Activated naive CD4-positive, alpha-beta T cell treated with anti-CD3 and anti-CD28 coated beads, Interleukin-2, amount 10 ng/mL, durations not matched to agents 7 days and 5 days (primary cell): ENCODE measurements at regions not wholly inside any gene's neighbourhood (a gene's known extent, or its start where the extent isn't known, plus 50 kb on each side); places are given as distances from the start of the nearest gene placed in this dataset.

Source experiments
- CTCF ChIA-PET: fragments of 350-600 bp; sonication (Branson Sonifier 250); formaldehyde crosslinking; loops from one replicate; lab custom pipeline; 2021; ENCODE audit warnings: antibody characterized with exemption; lab: Charles Lee
- DNase-seq: peaks from one replicate; pipeline ENCODE4 v3.0.0-alpha.2; 2020
- H3K27ac Mint-ChIP-seq: one replicate; pipeline ENCODE4 v1.8.0; 2021; ENCODE audit warnings: mild to moderate bottlenecking, moderate library complexity, mixed read lengths
- H3K27me3 Mint-ChIP-seq: one replicate; pipeline ENCODE4 v1.8.0; 2021; ENCODE audit warnings: mild to moderate bottlenecking, mixed read lengths
- H3K36me3 Mint-ChIP-seq: one replicate; pipeline ENCODE4 v1.8.0; 2021; ENCODE audit warnings: mixed read lengths
- H3K4me1 Mint-ChIP-seq: one replicate; pipeline ENCODE4 v1.8.0; 2021; ENCODE audit warnings: mixed read lengths
- H3K4me3 Mint-ChIP-seq: one replicate; pipeline ENCODE4 v1.8.0; 2021; ENCODE audit warnings: mild to moderate bottlenecking, moderate library complexity, mixed read lengths
- H3K9me3 Mint-ChIP-seq: one replicate; pipeline ENCODE4 v1.8.0; 2021; ENCODE audit warnings: mixed read lengths

DNA sequence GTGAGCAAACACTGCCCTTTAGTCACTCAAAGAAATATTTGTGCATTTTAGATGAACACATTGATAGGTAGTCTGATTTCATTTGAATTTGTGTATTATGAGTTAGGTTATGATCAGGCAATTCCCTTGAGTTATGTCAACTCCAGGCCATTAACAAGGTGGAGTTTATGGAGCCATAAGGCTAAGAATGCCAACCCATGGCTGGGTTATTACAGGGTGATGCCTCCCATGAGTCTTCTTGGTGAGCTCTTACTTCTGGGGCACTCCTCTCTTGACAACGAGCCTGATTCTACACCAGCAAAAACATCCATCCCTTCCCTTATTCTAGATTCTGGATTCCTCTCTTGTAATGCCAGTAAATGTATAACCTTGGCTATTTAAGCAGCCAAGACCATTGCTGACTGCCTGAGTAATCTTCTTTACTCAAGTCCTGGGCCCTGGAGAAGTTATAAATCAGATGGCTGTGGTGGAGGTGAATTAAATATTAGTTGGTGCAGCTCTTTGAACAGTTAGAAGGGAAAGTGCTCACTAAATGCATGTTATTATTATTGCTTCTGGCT is 645.7 kb upstream of the TENM4 start:
- Mint-ChIP-seq H3K27ac (no peak overlapping the region), H3K4me3 (no peak overlapping the region), H3K27me3 (no peaks in the 10 kb centered on the region), H3K36me3 (no peaks in the 10 kb centered on the region), H3K4me1 (no peaks in the 10 kb centered on the region), H3K9me3 (peaks cover 4% of the 10 kb centered on the region)
- no peak for DNase-seq
- CTCF ChIA-PET = no interaction called here

DNA sequence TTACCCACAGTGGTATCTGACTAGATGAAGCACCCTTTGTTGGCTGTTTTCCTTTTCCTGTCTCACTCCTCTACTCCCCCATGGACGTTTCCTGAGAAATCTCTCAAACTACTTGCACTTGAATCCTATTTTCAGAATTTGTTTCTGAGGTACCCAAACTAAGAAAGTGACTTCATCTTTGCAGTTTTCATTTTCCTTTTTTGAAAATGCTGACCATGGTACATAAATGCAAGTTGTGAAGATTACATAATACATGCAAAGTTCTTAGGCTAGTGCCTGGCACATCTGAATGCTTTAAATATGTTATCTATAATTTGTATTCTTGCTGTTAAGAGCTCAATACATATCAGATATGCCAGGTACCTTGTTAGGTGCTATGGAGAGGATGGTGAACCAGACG is 644.7 kb upstream of the TENM4 start:
- Mint-ChIP-seq H3K27ac (no peak overlapping the region), H3K4me3 (no peak overlapping the region), H3K27me3 (no peaks in the 10 kb centered on the region), H3K36me3 (no peaks in the 10 kb centered on the region), H3K9me3 (peaks cover 4% of the 10 kb centered on the region), H3K4me1 (no peaks in the 10 kb centered on the region)
- CTCF ChIA-PET = no interaction called here
- no peak for DNase-seq

DNA sequence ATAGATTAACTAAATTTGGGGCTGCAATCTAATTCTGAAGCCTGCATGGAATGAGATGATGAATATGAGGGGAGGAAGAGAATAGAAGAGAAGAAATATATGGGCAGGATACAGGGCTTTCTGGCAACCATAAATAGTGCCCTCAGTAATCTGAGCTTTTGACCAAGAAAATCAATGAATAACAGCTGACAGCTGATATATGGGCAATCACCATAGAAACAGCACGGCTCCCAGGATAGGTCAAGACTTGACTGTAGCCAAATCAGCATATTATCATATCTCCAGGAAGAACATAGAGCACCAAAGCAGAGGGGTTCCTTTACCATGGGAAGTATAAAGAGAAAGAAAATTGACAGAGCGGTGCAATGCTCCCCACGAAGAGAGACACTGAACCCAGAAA is 643.8 kb upstream of the TENM4 start:
- Mint-ChIP-seq H3K27ac (no peak overlapping the region), H3K36me3 (no peaks in the 10 kb centered on the region), H3K4me1 (no peaks in the 10 kb centered on the region), H3K9me3 (no peaks in the 10 kb centered on the region), H3K27me3 (no peaks in the 10 kb centered on the region), H3K4me3 (no peak overlapping the region)
- CTCF ChIA-PET = no interaction called here
- no peak for DNase-seq

DNA sequence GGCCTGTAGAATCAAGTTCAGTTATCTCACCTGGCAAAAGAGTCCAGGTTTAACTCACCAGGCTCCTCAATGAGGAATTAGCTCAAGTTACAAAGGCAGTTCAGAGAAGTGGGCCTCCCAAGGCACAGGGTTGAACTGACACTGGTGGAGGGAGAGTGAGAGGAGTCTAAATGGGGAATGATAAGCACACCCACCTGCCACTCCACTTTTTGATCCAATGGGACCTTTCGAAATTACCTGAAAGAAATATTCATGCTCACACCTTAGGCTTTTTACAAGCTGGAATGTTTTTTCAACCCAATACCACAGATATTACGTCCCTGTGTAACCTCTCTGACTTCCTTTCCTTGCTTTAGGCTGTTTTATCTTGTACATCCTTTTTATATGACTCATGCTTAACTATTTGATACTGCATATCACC is 642.7 kb upstream of the TENM4 start:
- DNase-seq = no peak
- Mint-ChIP-seq H3K27me3 (no peaks in the 10 kb centered on the region), H3K36me3 (no peaks in the 10 kb centered on the region), H3K4me3 (no peak overlapping the region), H3K4me1 (no peaks in the 10 kb centered on the region), H3K27ac (no peak overlapping the region), H3K9me3 (no peaks in the 10 kb centered on the region)
- CTCF ChIA-PET = no interaction called here

DNA sequence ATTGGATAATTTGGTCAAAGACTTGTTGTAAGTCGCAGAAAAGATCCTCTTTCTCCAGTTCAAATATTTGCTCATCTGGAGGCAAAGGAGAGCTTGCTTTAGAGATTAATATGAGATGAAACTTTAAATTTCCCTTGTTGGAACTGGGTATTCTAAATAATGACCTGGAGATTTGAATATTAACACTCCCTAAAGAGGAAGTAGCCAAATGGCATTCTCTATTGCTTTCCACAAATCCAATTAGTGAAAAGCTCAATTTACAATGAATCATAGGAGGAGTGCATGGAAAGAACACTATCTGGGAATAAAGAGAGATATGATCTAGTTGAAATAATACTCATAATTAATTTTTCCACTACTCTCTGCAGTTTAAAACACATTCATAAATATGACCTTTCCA is 641.6 kb upstream of the TENM4 start:
- H3K4me1 Mint-ChIP-seq = no peaks in the 10 kb centered on the region
- H3K4me3 Mint-ChIP-seq = no peak overlapping the region
- no peak overlapping the region for H3K27ac Mint-ChIP-seq
- DNase-seq = no peak
- H3K27me3 Mint-ChIP-seq = no peaks in the 10 kb centered on the region
- CTCF ChIA-PET = no interaction called here
- H3K9me3 Mint-ChIP-seq = no peaks in the 10 kb centered on the region
- H3K36me3 Mint-ChIP-seq = no peaks in the 10 kb centered on the region

DNA sequence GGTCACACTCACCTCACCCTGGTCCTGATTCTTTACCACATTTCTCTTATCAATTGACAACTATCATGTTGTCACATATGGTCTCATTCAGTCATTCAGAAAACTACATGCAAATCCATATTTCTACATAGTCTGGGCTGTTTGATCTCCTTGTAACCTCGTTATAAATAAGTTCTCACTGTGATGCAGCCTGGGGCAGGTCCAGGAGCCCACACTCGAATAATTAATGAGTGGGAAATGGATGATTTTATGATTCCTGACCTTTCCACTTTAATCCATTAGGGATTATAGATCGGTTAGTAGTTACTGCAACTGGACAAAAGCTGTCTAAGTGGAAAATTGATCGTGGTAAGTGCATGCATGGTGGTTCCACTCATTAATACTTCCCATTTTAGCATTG is 636.3 kb upstream of the TENM4 start:
- H3K27me3 Mint-ChIP-seq = no peaks in the 10 kb centered on the region

DNA sequence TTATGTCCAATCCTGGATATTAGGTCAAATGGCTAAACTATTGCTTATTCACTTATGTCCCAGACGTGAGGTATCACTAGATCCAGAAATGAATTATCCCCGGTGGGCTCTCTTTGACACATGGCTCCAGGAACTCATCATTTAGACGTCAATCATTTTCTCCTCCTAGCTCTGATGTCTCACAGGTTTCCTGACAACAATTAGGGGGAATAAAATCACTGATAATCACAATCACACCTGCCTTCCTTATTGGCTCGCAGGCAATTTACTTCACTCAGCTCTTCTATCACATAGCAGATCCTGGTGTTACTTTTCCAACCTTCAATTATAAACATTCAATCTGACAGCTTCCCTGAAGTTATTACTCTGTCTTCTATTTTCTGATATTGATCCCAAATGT is 634.0 kb upstream of the TENM4 start:
- peaks cover 3% of the 10 kb centered on the region for H3K9me3 Mint-ChIP-seq
- no peaks in the 10 kb centered on the region for H3K27me3 Mint-ChIP-seq
- CTCF ChIA-PET = no interaction called here
- DNase-seq = no peak
- no peaks in the 10 kb centered on the region for H3K36me3 Mint-ChIP-seq
- H3K4me3 Mint-ChIP-seq = no peak overlapping the region
- no peak overlapping the region for H3K27ac Mint-ChIP-seq
- no peaks in the 10 kb centered on the region for H3K4me1 Mint-ChIP-seq

More for the DNA sequence above, 636.3 kb upstream of the TENM4 start:
- peaks cover 3% of the 10 kb centered on the region for H3K9me3 Mint-ChIP-seq
- no peak overlapping the region for H3K4me3 Mint-ChIP-seq
- DNase-seq = no peak
- no peaks in the 10 kb centered on the region for H3K36me3 Mint-ChIP-seq
- no peaks in the 10 kb centered on the region for H3K4me1 Mint-ChIP-seq
- no peak overlapping the region for H3K27ac Mint-ChIP-seq
- CTCF ChIA-PET = no interaction called here

DNA sequence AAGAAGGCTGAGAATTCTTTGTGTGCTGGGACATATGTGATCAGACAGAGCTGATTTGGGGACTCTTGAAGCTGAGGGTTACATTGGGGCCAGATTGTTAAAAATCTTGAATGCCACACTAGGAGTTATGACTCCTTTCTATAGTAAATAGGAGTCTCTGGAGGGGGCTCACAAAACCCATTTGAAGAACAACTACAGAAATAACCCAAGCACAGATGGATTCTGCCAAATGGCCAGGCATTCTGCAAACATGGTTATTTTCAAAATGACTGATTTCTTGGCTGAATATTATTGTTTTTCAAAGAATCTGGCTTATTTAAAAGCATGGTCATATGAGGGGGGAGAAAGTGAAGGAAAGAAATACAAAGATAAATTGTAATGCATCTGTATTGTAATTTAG is 625.5 kb upstream of the TENM4 start:
- Mint-ChIP-seq H3K36me3 (no peaks in the 10 kb centered on the region), H3K4me3 (no peak overlapping the region)
- CTCF ChIA-PET = no interaction called here

DNA sequence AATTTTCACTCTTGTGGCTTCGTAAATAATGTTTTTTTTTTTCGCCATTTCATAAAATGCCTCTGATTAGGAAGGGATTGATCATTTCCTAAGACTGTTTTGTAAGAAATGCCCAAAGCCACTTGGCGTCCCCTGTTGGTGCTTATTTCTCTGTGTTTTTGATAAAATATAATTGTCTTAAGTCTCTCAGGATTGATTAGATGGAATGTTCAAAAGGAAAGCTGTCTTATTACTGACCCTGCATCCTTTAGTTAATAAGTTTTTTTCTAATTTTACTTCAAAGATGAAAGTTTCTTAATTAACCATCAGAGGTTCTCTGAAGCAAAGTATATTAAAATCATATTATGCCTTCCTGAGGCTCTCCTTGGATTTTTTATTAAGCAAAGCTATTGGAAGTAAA is 624.3 kb upstream of the TENM4 start:
- H3K4me3 Mint-ChIP-seq = no peak overlapping the region
- CTCF ChIA-PET = no interaction called here
- no peak overlapping the region for H3K27ac Mint-ChIP-seq
- peaks cover 4% of the 10 kb centered on the region for H3K9me3 Mint-ChIP-seq
- no peak for DNase-seq
- H3K4me1 Mint-ChIP-seq = no peaks in the 10 kb centered on the region
- H3K27me3 Mint-ChIP-seq = no peaks in the 10 kb centered on the region
- H3K36me3 Mint-ChIP-seq = no peaks in the 10 kb centered on the region

More for the DNA sequence above, 625.5 kb upstream of the TENM4 start:
- no peaks in the 10 kb centered on the region for H3K27me3 Mint-ChIP-seq
- H3K27ac Mint-ChIP-seq = no peak overlapping the region
- H3K9me3 Mint-ChIP-seq = peaks cover 2% of the 10 kb centered on the region
- DNase-seq = no peak
- H3K4me1 Mint-ChIP-seq = no peaks in the 10 kb centered on the region

DNA sequence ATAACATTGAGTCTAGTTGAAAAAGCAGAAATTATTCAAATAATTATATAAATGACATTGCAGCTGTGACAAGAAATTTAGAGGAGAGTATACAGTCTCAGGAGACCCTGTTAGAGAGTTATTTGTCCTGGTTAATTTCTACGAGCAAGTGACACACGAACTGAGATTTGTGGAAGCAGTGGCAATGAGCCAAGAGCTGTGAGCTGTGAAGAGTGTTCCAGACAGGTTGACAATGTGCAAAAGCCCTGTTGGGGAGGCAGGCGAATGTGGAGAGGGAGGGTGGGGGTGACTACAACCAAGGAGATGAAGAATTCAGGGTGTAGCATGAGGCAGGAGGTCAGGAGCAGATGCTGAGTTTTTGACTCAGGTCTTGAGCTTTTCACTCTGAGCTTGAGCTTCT is 620.2 kb upstream of the TENM4 start:
- no peak overlapping the region for H3K4me3 Mint-ChIP-seq
- H3K36me3 Mint-ChIP-seq = no peaks in the 10 kb centered on the region
- no peak for DNase-seq
- no peaks in the 10 kb centered on the region for H3K27me3 Mint-ChIP-seq
- CTCF ChIA-PET = no interaction called here
- peaks cover 2% of the 10 kb centered on the region for H3K9me3 Mint-ChIP-seq
- H3K4me1 Mint-ChIP-seq = no peaks in the 10 kb centered on the region
- no peak overlapping the region for H3K27ac Mint-ChIP-seq

DNA sequence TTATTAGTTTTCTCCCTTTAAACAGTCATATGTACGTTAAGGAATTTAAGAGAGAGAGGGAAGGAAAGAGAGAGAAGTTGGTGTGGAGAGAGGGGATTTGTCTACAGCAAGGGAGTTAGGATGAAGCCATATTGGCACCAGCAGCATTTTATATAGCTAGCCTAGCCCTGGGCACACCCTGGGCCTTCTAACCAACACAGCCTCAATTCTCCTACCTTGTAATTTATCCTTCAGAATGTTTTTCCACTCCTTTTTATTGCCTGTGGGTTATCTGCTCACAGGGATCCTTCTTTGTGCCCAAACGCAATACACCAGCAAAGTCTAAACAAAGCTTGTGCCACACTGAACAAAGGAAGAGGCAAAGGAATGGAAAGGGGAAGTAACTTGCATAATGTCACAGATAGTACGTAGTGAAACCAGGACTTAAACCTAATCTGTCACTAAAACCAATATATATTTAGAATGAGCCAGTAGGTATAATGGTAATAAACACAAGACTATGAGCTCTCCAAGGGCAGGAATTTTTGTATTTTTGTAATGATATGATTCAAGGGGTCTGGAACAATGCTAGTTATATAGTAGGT is 613.8 kb upstream of the TENM4 start:
- Mint-ChIP-seq H3K4me3 (no peak overlapping the region), H3K36me3 (no peaks in the 10 kb centered on the region)
- CTCF ChIA-PET = no interaction called here

DNA sequence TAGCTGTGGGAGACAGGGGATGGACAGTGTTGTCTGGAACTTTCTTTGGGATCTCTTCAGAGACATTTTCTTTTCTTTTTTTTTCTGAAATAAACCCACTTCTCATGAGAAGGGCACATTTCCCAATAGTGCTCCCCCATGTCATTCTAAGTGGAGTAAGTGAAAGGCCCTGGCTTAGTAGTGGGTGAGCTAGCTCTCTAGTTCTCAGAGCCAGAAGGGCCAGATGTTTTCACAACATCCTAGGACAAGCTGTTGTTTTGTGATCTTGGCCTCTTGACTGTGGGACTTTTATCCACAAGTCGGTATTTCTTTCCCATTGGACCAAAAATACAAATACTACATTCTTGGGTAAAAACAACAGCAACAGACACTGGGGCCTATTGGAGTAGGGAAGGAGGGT is 607.7 kb upstream of the TENM4 start:
- CTCF ChIA-PET = no interaction called here
- Mint-ChIP-seq H3K4me3 (no peak overlapping the region), H3K36me3 (no peaks in the 10 kb centered on the region), H3K27me3 (no peaks in the 10 kb centered on the region), H3K4me1 (no peaks in the 10 kb centered on the region), H3K9me3 (no peaks in the 10 kb centered on the region), H3K27ac (no peak overlapping the region)
- DNase-seq = no peak

More for the DNA sequence above, 613.8 kb upstream of the TENM4 start:
- no peak overlapping the region for H3K27ac Mint-ChIP-seq
- H3K9me3 Mint-ChIP-seq = no peaks in the 10 kb centered on the region
- no peak for DNase-seq
- H3K4me1 Mint-ChIP-seq = no peaks in the 10 kb centered on the region
- no peaks in the 10 kb centered on the region for H3K27me3 Mint-ChIP-seq

DNA sequence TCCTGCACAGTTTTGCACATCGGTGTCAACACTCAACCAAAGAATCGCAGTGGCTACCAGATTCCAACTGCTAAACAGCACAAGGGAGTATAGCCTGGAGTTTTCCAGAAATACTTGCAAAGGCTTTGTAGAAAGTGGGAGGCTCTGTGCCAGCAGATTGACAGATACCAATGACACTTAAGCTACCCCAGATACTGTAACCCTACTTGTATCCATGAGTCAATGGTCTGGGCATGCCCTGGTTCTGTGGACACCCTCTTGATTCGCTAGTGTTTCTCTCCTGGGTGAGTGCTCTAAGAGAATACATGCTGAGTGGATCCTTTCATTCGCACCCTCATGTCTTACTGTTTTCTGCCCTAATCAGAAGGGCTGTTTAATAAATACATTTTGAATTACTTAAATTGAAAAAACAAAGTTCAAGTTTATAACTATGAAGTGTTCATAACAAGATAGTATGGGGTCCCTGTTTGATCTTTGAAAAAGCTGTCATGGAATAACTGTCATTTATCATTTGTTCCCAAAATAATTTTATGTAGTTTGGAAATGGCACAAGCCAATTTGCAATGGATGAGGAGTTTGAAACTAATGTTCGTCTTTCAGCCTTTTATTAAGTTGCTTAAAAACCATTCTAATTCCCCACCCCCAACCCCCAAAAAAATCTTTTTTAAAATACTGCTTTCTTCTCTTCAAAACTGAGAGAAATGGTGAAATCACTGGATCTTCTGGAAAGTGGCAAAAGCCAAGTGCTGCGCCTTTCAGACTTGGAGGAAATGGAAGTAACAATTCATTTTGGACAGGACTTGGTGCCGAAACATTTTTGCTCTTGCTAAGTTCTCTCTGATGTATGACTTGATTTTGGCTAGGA is 600.5 kb upstream of the TENM4 start:
- Mint-ChIP-seq H3K4me3 (no peak overlapping the region), H3K9me3 (peaks cover 14% of the 10 kb centered on the region), H3K4me1 (no peaks in the 10 kb centered on the region), H3K27me3 (no peaks in the 10 kb centered on the region), H3K36me3 (no peaks in the 10 kb centered on the region), H3K27ac (no peak overlapping the region)
- no peak for DNase-seq
- CTCF ChIA-PET = no interaction called here

DNA sequence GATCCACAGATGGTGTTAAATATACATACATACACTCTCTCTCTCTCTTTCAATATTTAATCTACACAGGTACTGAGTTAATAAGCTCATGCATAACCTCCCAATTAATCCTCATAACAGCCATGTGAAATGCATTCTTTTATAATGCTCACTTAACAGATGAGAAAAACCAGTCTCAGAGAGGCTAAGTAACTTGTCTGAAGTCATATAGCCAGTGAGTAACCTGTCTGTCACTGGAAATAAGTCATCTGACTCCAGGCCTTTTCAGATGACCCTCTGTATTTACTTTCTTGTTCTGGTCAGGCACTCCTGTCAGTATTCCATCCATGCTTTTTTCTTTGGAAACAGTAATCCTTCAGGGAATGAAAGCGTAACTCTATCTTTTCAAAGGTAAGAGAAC is 594.0 kb upstream of the TENM4 start:
- CTCF ChIA-PET = no interaction called here
- no peaks in the 10 kb centered on the region for H3K4me1 Mint-ChIP-seq
- peaks cover 6% of the 10 kb centered on the region for H3K9me3 Mint-ChIP-seq
- no peak overlapping the region for H3K27ac Mint-ChIP-seq
- H3K4me3 Mint-ChIP-seq = no peak overlapping the region
- no peak for DNase-seq
- no peaks in the 10 kb centered on the region for H3K27me3 Mint-ChIP-seq
- no peaks in the 10 kb centered on the region for H3K36me3 Mint-ChIP-seq

DNA sequence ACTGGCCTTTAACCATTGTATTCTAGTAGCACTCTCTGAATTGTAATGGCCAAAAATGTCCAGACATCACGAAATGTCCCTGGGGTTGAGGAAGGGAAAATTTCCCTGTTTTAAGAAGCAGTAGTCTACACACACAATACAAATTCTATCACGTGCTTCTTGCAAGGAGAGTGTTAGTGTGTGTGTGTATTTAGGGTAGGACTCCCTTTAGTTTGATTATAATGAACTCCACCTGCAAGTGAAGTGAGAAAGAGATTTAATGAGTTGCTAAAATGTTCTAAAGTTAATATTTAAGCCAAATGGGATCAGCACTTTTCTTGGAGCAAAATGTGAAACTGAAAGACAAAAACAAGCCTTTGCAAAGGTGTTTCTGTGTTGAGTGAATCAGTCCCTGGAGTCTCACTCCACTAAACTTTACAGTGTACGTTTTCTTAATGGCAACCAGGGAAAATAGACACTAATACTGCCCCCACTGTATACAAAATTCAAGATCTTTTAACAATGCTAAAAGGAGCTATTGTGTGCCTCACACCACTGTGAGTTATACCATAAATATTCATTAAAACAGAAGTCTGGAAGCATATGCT is 590.3 kb upstream of the TENM4 start:
- no peak overlapping the region for H3K4me3 Mint-ChIP-seq
- no peaks in the 10 kb centered on the region for H3K4me1 Mint-ChIP-seq
- CTCF ChIA-PET = no interaction called here
- no peak for DNase-seq
- H3K27me3 Mint-ChIP-seq = no peaks in the 10 kb centered on the region
- no peaks in the 10 kb centered on the region for H3K9me3 Mint-ChIP-seq
- H3K36me3 Mint-ChIP-seq = no peaks in the 10 kb centered on the region
- no peak overlapping the region for H3K27ac Mint-ChIP-seq
